Uterus (tissue), 2 donors: ENCODE measurements at regions not wholly inside any gene's neighbourhood (a gene's known extent, or its start where the extent isn't known, plus 50 kb on each side); places are given as distances from the start of the nearest gene placed in this dataset.

ENCODE experiments used
- POLR2A ChIP-seq, 2 donors: fragments of 450-650 bp; IDR thresholded peaks; one replicate each; pipeline ENCODE4 v1.6.1; 2016; ENCODE audit warnings: antibody characterized with exemption in 2 of 2, mild to moderate bottlenecking in 1 of 2, moderate library complexity in 1 of 2
- TF ChIP-seq, protein P1 (sequence below), 4 experiments: fragments of 200-600 bp in 2 of 4; fragments of 450-650 bp in 2 of 4; sonication (generic) in 2 of 4; IDR thresholded peaks; one replicate each; pipeline ENCODE4 v1.5.1; 2016 to 2019; ENCODE audit warnings: antibody characterized with exemption in 4 of 4, mild to moderate bottlenecking in 2 of 4, moderate library complexity in 1 of 4

DNA sequence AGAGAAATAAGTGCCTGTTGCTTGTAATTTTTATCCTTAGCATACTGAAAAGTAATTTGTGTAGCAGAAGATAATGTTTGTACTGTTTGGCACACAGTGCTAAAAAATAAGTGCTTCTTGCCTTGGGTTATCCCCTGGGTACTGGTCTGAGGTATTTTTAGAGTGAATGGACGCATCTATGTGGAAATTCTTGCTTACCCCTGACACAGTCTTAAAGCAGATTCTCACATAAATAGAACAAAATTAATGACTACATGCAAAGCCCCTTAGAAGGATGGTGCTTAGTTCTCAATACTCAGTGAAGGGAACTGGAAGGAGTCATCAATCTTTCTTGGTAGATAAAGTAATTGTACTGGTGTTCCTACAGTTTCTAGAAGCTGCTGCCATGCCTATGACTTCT lies 548.6 kb downstream of the ARL4A start:
- TF ChIP-seq, protein P1, sequence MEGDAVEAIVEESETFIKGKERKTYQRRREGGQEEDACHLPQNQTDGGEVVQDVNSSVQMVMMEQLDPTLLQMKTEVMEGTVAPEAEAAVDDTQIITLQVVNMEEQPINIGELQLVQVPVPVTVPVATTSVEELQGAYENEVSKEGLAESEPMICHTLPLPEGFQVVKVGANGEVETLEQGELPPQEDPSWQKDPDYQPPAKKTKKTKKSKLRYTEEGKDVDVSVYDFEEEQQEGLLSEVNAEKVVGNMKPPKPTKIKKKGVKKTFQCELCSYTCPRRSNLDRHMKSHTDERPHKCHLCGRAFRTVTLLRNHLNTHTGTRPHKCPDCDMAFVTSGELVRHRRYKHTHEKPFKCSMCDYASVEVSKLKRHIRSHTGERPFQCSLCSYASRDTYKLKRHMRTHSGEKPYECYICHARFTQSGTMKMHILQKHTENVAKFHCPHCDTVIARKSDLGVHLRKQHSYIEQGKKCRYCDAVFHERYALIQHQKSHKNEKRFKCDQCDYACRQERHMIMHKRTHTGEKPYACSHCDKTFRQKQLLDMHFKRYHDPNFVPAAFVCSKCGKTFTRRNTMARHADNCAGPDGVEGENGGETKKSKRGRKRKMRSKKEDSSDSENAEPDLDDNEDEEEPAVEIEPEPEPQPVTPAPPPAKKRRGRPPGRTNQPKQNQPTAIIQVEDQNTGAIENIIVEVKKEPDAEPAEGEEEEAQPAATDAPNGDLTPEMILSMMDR (IDR thresholded peaks at IDR 0.05) = no peak
- no peak for TF ChIP-seq POLR2A (IDR thresholded peaks at IDR 0.05)
